AML-193 (cell line): ENCODE measurements at regions not wholly inside any gene's neighbourhood (a gene's known extent, or its start where the extent isn't known, plus 50 kb on each side); places are given as distances from the start of the nearest gene placed in this dataset.
"Not testable (repeated sequence)": the region's sequence is repeated elsewhere in the genome, so short reads cannot be mapped to it uniquely, and the experiment has no call there.

Experiments used
- DNase-seq, 2 experiments: peaks; one replicate each; lab custom pipeline; 2025; lab: John Stamatoyannopoulos, UW

- DNase-seq = no peak
Measured at GRCh38 chr6:80625405-80625804, 518.9 kb downstream of the BCKDHB start.

- no peak for DNase-seq
Measured at GRCh38 chr6:80623066-80623815, 516.8 kb downstream of the BCKDHB start.

GRCh38 chr6:80622641-80623040, 516.2 kb downstream of the BCKDHB start:
- no peak for DNase-seq

GRCh38 chr6:80618953-80619352, 512.5 kb downstream of the BCKDHB start:
- DNase-seq = no peak

GRCh38 chr6:80610846-80611245, 504.4 kb downstream of the BCKDHB start:
- DNase-seq = no peak

- DNase-seq = no peak
Measured at GRCh38 chr6:80608881-80609280, 502.4 kb downstream of the BCKDHB start.

- DNase-seq = peak; percentile 54 to 64
Measured at GRCh38 chr6:80607811-80608391, 501.4 kb downstream of the BCKDHB start.

GRCh38 chr6:80605165-80605989, 498.9 kb downstream of the BCKDHB start:
- peak; percentile 57 to 59 for DNase-seq

GRCh38 chr6:80603679-80604078, 497.2 kb downstream of the BCKDHB start:
- DNase-seq = no peak

GRCh38 chr6:80594461-80594860, 488.0 kb downstream of the BCKDHB start:
- no peak for DNase-seq

- no peak for DNase-seq
Measured at GRCh38 chr6:80592436-80592835, 486.0 kb downstream of the BCKDHB start.

- no peak for DNase-seq
Measured at GRCh38 chr6:80586242-80586641, 479.8 kb downstream of the BCKDHB start.

- DNase-seq = no peak
Measured at GRCh38 chr6:80579391-80580023, 473.0 kb downstream of the BCKDHB start.

GRCh38 chr6:80573320-80573719, 466.8 kb downstream of the BCKDHB start:
- not testable (repeated sequence) for DNase-seq

GRCh38 chr6:80566361-80566760, 459.9 kb downstream of the BCKDHB start:
- no peak for DNase-seq

GRCh38 chr6:80553071-80553740, 446.7 kb downstream of the BCKDHB start:
- no peak for DNase-seq

- DNase-seq = no peak
Measured at GRCh38 chr6:80550748-80551147, 444.3 kb downstream of the BCKDHB start.

- no peak for DNase-seq
Measured at GRCh38 chr6:80550281-80550680, 443.8 kb downstream of the BCKDHB start.

GRCh38 chr6:80548532-80548931, 442.1 kb downstream of the BCKDHB start:
- no peak for DNase-seq

- DNase-seq = no peak
Measured at GRCh38 chr6:80547827-80548226, 441.4 kb downstream of the BCKDHB start.

- no peak for DNase-seq
Measured at GRCh38 chr6:80544976-80545722, 438.7 kb downstream of the BCKDHB start.
